Stimulated activated CD4-positive, alpha-beta T cell treated with anti-CD3 and anti-CD28 coated beads, Interleukin-2, amount 100 ng/mL, for 48 hours (primary cell): ENCODE measurements at regions not wholly inside any gene's neighbourhood (a gene's known extent, or its start where the extent isn't known, plus 50 kb on each side); places are given as distances from the start of the nearest gene placed in this dataset.
A peak's percentile ranks its signal among the peaks of the same experiment; 100 is the strongest.

Experiments used
- DNase-seq, 2 donors: peaks; one replicate each; pipeline ENCODE4 v3.0.0-alpha.2; 2020

GRCh38 chr1:34518146-34518699 lies 236.6 kb upstream of the GJB5 start:
- DNase-seq, result no peak

GRCh38 chr1:34520111-34520510 lies 234.7 kb upstream of the GJB5 start:
- DNase-seq, result no peak

- DNase-seq, result no peak
Measured at GRCh38 chr1:34524783-34525182, 230.1 kb upstream of the GJB5 start.

- no peak for DNase-seq
Measured at GRCh38 chr1:34529935-34530859, 224.7 kb upstream of the GJB5 start.

GRCh38 chr1:34532113-34532512 lies 222.7 kb upstream of the GJB5 start:
- no peak for DNase-seq

GRCh38 chr1:34538481-34538880 lies 216.4 kb upstream of the GJB5 start:
- no peak for DNase-seq

GRCh38 chr1:34547046-34547674 lies 207.7 kb upstream of the GJB5 start:
- DNase-seq, result no peak

GRCh38 chr1:34549199-34549598 lies 205.6 kb upstream of the GJB5 start:
- peak in 1 of 2 donors; percentile 2 for DNase-seq

- no peak for DNase-seq
Measured at GRCh38 chr1:34578306-34578705, 176.5 kb upstream of the GJB5 start.

- DNase-seq, result no peak
Measured at GRCh38 chr1:34582356-34582755, 172.5 kb upstream of the GJB5 start.

- DNase-seq, result no peak
Measured at GRCh38 chr1:34587761-34588160, 167.1 kb upstream of the GJB5 start.

- DNase-seq, result no peak
Measured at GRCh38 chr1:34590211-34590623, 164.6 kb upstream of the GJB5 start.

- DNase-seq, result no peak
Measured at GRCh38 chr1:34591751-34592629, 162.9 kb upstream of the GJB5 start.

- DNase-seq, result peak; percentile 63 to 67
Measured at GRCh38 chr1:34597877-34598514, 156.9 kb upstream of the GJB5 start.

GRCh38 chr1:34602907-34603306 lies 151.9 kb upstream of the GJB5 start:
- no peak for DNase-seq

- DNase-seq, result no peak
Measured at GRCh38 chr1:34603594-34603993, 151.3 kb upstream of the GJB5 start.

- no peak for DNase-seq
Measured at GRCh38 chr1:34606504-34606903, 148.3 kb upstream of the GJB5 start.

GRCh38 chr1:34610063-34610462 lies 144.8 kb upstream of the GJB5 start:
- DNase-seq, result no peak

GRCh38 chr1:34611571-34611970 lies 143.3 kb upstream of the GJB5 start:
- DNase-seq, result no peak

- no peak for DNase-seq
Measured at GRCh38 chr1:34612091-34612827, 142.6 kb upstream of the GJB5 start.

- no peak for DNase-seq
Measured at GRCh38 chr1:34617321-34618118, 137.3 kb upstream of the GJB5 start.
